ENCODE measurements at regions not wholly inside any gene's neighbourhood (a gene's known extent, or its start where the extent isn't known, plus 50 kb on each side); places are given as distances from the start of the nearest gene placed in this dataset.

- DNase-seq (ENCODE audit: low read depth): no peak
- TF ChIP-seq, protein P1, sequence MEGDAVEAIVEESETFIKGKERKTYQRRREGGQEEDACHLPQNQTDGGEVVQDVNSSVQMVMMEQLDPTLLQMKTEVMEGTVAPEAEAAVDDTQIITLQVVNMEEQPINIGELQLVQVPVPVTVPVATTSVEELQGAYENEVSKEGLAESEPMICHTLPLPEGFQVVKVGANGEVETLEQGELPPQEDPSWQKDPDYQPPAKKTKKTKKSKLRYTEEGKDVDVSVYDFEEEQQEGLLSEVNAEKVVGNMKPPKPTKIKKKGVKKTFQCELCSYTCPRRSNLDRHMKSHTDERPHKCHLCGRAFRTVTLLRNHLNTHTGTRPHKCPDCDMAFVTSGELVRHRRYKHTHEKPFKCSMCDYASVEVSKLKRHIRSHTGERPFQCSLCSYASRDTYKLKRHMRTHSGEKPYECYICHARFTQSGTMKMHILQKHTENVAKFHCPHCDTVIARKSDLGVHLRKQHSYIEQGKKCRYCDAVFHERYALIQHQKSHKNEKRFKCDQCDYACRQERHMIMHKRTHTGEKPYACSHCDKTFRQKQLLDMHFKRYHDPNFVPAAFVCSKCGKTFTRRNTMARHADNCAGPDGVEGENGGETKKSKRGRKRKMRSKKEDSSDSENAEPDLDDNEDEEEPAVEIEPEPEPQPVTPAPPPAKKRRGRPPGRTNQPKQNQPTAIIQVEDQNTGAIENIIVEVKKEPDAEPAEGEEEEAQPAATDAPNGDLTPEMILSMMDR (conservative IDR thresholded peaks at IDR 0.05; ENCODE audit: control insufficient read depth, insufficient read depth, low read depth, low read length): no peak
Measured at GRCh38 chr4:164359881-164360280, 394.1 kb upstream of the SMIM31 start.

GRCh38 chr4:164368894-164369293 lies 385.0 kb upstream of the SMIM31 start:
- DNase-seq (ENCODE audit: low read depth): no peak
- H3K4me3 ChIP-seq (ENCODE audit: control insufficient read depth, low read depth, low read length): no peak overlapping the region
- TF ChIP-seq, protein P1 (conservative IDR thresholded peaks at IDR 0.05; ENCODE audit: control insufficient read depth, insufficient read depth, low read depth, low read length): no peak

More at GRCh38 chr4:164359881-164360280, 394.1 kb upstream of the SMIM31 start:
- H3K4me3 ChIP-seq (ENCODE audit: control insufficient read depth, low read depth, low read length): no peak overlapping the region

DNA sequence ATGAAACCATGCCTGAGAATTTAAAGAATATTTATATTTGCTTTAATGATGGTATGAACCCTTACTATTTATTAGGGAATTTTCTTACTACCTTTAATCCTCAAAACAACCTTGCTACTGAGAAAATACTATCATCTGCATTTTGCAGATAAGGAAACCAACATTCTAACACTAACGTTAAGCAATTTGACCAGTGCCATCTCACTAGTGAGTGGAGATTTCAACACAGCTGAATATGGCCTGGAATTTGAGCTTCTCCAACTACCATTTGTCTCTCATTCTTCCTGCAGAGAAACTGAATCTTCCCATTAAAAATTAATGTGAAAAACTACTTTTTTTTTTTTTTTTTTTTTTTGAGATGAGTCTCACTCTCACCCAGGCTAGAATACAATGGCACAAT lies 380.9 kb upstream of the SMIM31 start:
- TF ChIP-seq, protein P1 (conservative IDR thresholded peaks at IDR 0.05; ENCODE audit: control insufficient read depth, insufficient read depth, low read depth, low read length): no peak
- no peak overlapping the region for H3K4me3 ChIP-seq (ENCODE audit: control insufficient read depth, low read depth, low read length)
- DNase-seq (ENCODE audit: low read depth): no peak

- no peak overlapping the region for H3K4me3 ChIP-seq (ENCODE audit: control insufficient read depth, low read depth, low read length)
- no peak for DNase-seq (ENCODE audit: low read depth)
- TF ChIP-seq, protein P1 (conservative IDR thresholded peaks at IDR 0.05; ENCODE audit: control insufficient read depth, insufficient read depth, low read depth, low read length): no peak
Measured at GRCh38 chr4:164377277-164377676, 376.7 kb upstream of the SMIM31 start.

GRCh38 chr4:164378361-164378760 lies 375.6 kb upstream of the SMIM31 start:
- TF ChIP-seq, protein P1 (conservative IDR thresholded peaks at IDR 0.05; ENCODE audit: control insufficient read depth, insufficient read depth, low read depth, low read length): no peak
- no peak for DNase-seq (ENCODE audit: low read depth)
- H3K4me3 ChIP-seq (ENCODE audit: control insufficient read depth, low read depth, low read length): no peak overlapping the region

DNA sequence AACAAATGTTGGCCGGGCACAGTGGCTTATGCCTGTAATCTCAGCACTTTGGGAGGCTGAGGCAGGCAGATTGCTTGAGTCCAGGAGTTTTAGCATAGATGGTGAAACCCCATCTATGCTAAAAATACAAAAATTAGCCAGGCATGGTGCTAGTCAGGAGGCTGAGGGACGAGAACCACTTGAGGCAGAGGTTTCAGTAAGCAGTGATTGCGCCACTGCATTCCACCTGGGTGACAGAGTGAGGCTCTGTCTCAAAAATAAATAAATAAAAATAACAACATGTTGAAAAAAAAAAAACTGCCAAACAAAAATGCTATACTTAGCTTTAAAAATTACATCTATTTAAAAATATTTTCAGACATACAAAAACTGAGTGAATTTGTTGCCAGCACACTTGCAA lies 374.2 kb upstream of the SMIM31 start:
- DNase-seq (ENCODE audit: low read depth): no peak
- H3K4me3 ChIP-seq (ENCODE audit: control insufficient read depth, low read depth, low read length): no peak overlapping the region
- TF ChIP-seq, protein P1 (conservative IDR thresholded peaks at IDR 0.05; ENCODE audit: control insufficient read depth, insufficient read depth, low read depth, low read length): no peak

- H3K4me3 ChIP-seq (ENCODE audit: control insufficient read depth, low read depth, low read length): no peak overlapping the region
- TF ChIP-seq, protein P1 (conservative IDR thresholded peaks at IDR 0.05; ENCODE audit: control insufficient read depth, insufficient read depth, low read depth, low read length): no peak
- no peak for DNase-seq (ENCODE audit: low read depth)
Measured at GRCh38 chr4:164381859-164382258, 372.1 kb upstream of the SMIM31 start.

Data from fibroblast of mammary gland (primary cell).